Thoracic aorta (tissue), 2 donors: ENCODE measurements at regions not wholly inside any gene's neighbourhood (a gene's known extent, or its start where the extent isn't known, plus 50 kb on each side); places are given as distances from the start of the nearest gene placed in this dataset.
"Not testable (repeated sequence)": the region's sequence is repeated elsewhere in the genome, so short reads cannot be mapped to it uniquely, and the experiment has no call there.

Experiments
- ATAC-seq: fragments of 150-250 bp; one replicate; pipeline ENCODE4 v1.8.0; 2017; ENCODE audit warnings: low read depth; ENCODE audit not compliant: insufficient number of reproducible peaks, low FRiP score
- DNase-seq: peaks from one replicate; pipeline ENCODE4 v3.0.0-alpha.2; 2020; ENCODE audit warnings: low spot score
- H3K27ac ChIP-seq, 2 donors: fragments of 200-600 bp; sonication (generic); 1 replicate in 1 of 2; 2 replicates in 1 of 2; pipeline ENCODE4 v1.5.1; 2016; ENCODE audit warnings: mild to moderate bottlenecking in 2 of 2, moderate library complexity in 2 of 2
- H3K27me3 ChIP-seq: fragments of 200-600 bp; sonication (generic); replicated peaks from 2 replicates; pipeline ENCODE4 v1.6.0; 2016; ENCODE audit warnings: mild to moderate bottlenecking; ENCODE audit not compliant: insufficient read depth
- H3K36me3 ChIP-seq: fragments of 200-600 bp; sonication (generic); one replicate; pipeline ENCODE4 v1.5.1; 2016
- H3K4me1 ChIP-seq, 2 donors: fragments of 200-600 bp; sonication (generic); 1 replicate in 1 of 2; 2 replicates in 1 of 2; pipeline versions ENCODE4 v1.5.1 to v1.6.0; 2016; ENCODE audit warnings: low read depth in 2 of 2, mild to moderate bottlenecking in 1 of 2; ENCODE audit not compliant: control insufficient read depth in 1 of 2
- H3K4me3 ChIP-seq: fragments of 200-600 bp; sonication (generic); 2 replicates; pipeline ENCODE4 v1.5.1; 2016; ENCODE audit warnings: mild to moderate bottlenecking
- H3K9me3 ChIP-seq: fragments of 200-600 bp; sonication (generic); 2 replicates; pipeline ENCODE4 v1.5.1; 2016
- TF ChIP-seq, protein P1 (sequence below): fragments of 200-600 bp; sonication (generic); IDR thresholded peaks from one replicate; pipeline ENCODE4 v1.5.1; 2019; ENCODE audit warnings: antibody characterized with exemption

DNA sequence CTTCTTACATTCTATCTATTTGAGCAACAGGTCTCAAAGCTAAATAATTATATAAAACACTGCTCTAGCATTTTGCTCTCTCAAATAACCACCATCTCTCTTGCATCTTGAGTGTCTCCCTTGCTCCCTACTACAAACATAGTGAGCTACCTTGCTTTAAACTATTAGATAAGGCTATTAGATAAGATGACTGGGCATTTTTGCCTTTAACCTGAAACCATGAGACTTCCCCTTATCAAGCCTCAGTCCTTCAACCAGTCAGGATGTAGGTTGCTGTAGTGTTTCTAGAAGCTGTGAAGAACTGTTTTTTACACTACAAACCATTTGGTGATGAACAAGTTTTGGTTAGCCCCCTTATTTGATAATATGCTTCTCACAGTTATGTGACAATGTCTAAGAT lies 115.4 kb upstream of the MAP2 start:
- ATAC-seq (no peak), DNase-seq (no peak)
- no peaks in the 10 kb centered on the region for H3K27me3 ChIP-seq
- H3K9me3 ChIP-seq: no peaks in the 10 kb centered on the region
- no peaks in the 10 kb centered on the region for H3K4me1 ChIP-seq
- H3K4me3 ChIP-seq: no peak overlapping the region
- no peaks in the 10 kb centered on the region for H3K36me3 ChIP-seq
- no peak overlapping the region for H3K27ac ChIP-seq
- TF ChIP-seq, protein P1, sequence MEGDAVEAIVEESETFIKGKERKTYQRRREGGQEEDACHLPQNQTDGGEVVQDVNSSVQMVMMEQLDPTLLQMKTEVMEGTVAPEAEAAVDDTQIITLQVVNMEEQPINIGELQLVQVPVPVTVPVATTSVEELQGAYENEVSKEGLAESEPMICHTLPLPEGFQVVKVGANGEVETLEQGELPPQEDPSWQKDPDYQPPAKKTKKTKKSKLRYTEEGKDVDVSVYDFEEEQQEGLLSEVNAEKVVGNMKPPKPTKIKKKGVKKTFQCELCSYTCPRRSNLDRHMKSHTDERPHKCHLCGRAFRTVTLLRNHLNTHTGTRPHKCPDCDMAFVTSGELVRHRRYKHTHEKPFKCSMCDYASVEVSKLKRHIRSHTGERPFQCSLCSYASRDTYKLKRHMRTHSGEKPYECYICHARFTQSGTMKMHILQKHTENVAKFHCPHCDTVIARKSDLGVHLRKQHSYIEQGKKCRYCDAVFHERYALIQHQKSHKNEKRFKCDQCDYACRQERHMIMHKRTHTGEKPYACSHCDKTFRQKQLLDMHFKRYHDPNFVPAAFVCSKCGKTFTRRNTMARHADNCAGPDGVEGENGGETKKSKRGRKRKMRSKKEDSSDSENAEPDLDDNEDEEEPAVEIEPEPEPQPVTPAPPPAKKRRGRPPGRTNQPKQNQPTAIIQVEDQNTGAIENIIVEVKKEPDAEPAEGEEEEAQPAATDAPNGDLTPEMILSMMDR: no peak

DNA sequence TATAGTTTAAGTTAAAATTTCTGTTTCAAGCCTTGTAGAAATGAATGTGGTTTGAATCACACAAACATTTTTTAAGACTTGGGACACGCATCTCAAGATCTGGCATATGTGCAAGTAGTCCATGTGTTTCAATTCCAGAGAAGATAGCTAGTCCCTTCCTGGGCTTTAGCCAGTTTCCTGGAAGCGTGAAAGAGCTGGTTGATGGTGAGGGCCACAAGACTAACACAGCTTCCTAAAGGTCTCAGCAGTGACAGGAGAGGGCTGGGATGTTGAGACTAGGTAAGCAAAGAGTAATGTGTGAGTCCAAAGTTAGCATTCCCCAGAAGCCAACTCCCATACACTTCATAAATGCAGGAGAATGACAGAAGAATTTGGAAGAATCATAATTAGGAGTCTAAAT lies 111.9 kb upstream of the MAP2 start:
- TF ChIP-seq, protein P1: no peak
- no peaks in the 10 kb centered on the region for H3K4me1 ChIP-seq
- ATAC-seq (no peak), DNase-seq (no peak)
- H3K27me3 ChIP-seq: no peaks in the 10 kb centered on the region
- no peaks in the 10 kb centered on the region for H3K9me3 ChIP-seq
- H3K27ac ChIP-seq: no peak overlapping the region
- no peak overlapping the region for H3K4me3 ChIP-seq
- no peaks in the 10 kb centered on the region for H3K36me3 ChIP-seq

DNA sequence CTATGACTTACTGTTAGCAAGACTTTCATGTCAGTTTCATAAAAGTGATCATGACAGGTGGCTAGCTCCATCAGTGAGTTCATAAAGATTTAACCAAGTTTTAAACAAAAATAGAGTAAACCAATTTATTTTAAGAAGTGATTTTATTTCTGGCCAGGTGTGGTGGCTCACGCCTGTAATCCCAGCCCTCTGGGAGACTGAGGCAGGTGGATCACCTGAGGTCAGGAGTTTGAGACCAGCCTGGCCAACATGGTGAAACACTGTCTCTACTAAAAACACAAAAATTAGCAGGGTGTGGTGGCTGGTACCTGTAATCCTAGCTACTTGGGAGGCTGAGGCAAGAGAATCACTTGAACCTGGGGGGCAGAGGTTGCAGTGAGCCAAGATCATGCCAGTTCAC lies 111.4 kb upstream of the MAP2 start:
- H3K4me3 ChIP-seq, H3K36me3 ChIP-seq, H3K27me3 ChIP-seq, H3K9me3 ChIP-seq, ATAC-seq, H3K4me1 ChIP-seq, DNase-seq, H3K27ac ChIP-seq: not testable (repeated sequence)

DNA sequence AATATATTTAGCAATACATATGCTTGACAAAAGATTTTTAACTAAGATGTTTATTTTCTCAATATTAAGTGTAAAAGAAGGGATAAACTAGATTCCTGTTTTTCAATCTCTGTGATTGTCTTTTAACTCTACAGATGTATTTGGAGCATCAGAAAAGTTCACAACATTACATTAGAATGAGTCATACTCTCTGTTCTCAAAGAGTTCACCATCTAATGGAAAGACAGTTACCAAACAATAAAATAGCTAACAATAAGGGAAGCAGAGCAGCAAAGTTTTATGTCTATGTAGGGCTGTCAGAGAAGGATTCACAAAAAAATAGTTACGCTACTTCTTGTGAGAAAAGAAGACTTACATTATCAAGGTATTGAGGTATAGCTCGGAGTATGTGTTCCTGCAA lies 109.2 kb upstream of the MAP2 start:
- TF ChIP-seq, protein P1: no peak
- ATAC-seq: no peak
- DNase-seq: no peak
- Histone ChIP-seq H3K9me3 (no peaks in the 10 kb centered on the region), H3K4me1 (no peaks in the 10 kb centered on the region), H3K4me3 (no peak overlapping the region), H3K27me3 (no peaks in the 10 kb centered on the region), H3K36me3 (no peaks in the 10 kb centered on the region), H3K27ac (no peak overlapping the region)

DNA sequence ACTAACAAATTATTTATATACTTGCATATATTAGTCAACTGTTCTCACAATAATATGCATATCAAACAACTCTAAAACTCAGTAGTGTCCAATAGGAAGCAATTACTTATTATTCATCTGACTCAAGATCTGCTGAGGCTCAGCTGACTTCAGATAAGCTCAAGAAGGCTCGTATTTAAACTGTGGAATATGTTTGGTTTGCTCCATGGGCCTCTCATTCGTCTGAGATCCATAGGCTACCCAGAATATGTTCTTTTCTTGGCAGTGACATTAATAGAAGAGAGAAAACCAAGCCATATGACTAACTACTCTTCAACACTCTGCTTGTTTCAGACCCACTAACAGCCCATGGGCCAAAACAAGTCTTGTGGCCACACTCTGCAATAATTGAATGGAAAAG lies 107.7 kb upstream of the MAP2 start:
- Histone ChIP-seq H3K27me3 (no peaks in the 10 kb centered on the region), H3K9me3 (no peaks in the 10 kb centered on the region), H3K36me3 (no peaks in the 10 kb centered on the region), H3K4me1 (no peaks in the 10 kb centered on the region), H3K4me3 (no peak overlapping the region), H3K27ac (no peak overlapping the region)
- TF ChIP-seq, protein P1: no peak
- DNase-seq: no peak
- ATAC-seq: no peak

DNA sequence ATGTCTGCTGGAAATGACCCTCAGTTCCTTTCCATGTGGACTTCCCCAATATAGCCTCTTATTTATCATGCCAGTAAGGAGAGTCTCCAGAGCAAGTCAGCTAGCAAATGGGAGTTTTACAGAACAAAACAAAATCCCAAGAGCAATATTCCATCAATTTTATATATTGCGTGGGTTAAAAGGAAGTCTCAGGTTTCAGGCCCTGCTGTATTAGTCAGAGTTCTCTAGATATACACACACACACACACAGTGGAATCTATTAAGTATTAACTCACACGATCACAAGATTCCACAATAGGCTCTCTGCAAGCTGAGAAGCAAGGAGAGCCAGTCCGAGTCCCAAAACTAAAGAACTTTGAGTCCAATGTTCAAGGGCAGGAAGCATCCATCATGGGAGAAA lies 102.8 kb upstream of the MAP2 start:
- ATAC-seq (no peak), DNase-seq (no peak)
- H3K36me3 ChIP-seq: no peaks in the 10 kb centered on the region
- H3K4me3 ChIP-seq: no peak overlapping the region
- no peaks in the 10 kb centered on the region for H3K27me3 ChIP-seq
- no peaks in the 10 kb centered on the region for H3K9me3 ChIP-seq
- H3K4me1 ChIP-seq: no peaks in the 10 kb centered on the region
- H3K27ac ChIP-seq: no peak overlapping the region
- TF ChIP-seq, protein P1: no peak
